ENCODE measurements at regions not wholly inside any gene's neighbourhood (a gene's known extent, or its start where the extent isn't known, plus 50 kb on each side); places are given as distances from the start of the nearest gene placed in this dataset.
"Not testable (repeated sequence)": the region's sequence is repeated elsewhere in the genome, so short reads cannot be mapped to it uniquely, and the experiment has no call there.

DNA sequence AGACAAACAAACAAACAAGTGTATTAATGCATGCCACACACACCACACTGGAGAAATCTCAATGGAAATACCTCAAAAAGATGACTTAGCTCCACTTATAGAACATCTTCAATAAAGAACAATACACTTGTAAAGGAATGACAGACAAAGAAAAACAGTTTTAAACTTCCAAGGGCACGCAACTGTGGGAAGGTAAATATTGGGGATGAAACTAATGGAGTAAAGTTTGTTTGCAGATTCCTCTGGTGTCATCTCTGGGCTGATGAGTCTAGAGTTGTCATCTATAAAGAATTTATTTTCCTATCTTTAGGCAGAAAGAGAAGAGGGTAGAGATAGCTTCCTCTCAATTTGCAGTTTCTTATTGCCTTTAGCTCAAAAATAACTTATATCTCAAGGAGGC lies 144.0 kb upstream of the ZC3H15 start:
- ChIA-PET CTCF (no interaction called here), POLR2A (no interaction called here)
- no peak for DNase-seq
- Histone ChIP-seq H3K4me3 (ENCODE audit: low read length) (no peak overlapping the region), H3K4me1 (ENCODE audit: control insufficient read depth in 2 of 2, insufficient read depth in 2 of 2, low read length in 2 of 2) (no peaks in the 10 kb centered on the region), H3K27me3 (ENCODE audit: control insufficient read depth in 2 of 2, insufficient read depth in 2 of 2, low read length in 2 of 2) (no peaks in the 10 kb centered on the region), H3K36me3 (ENCODE audit: control insufficient read depth in 2 of 3, insufficient read depth in 3 of 3, low read length in 3 of 3) (no peaks in the 10 kb centered on the region), H3K9me3 (ENCODE audit: control insufficient read depth in 2 of 3, low read length in 3 of 3) (no peaks in the 10 kb centered on the region), H3K27ac (ENCODE audit: low read depth, low read length) (no peak overlapping the region)
- no peak overlapping the region for H3K27ac Mint-ChIP-seq
- H3K4me3 Mint-ChIP-seq, result no peak overlapping the region
- peaks cover 0 to 52% (median 44%) of the 10 kb centered on the region in 5 donors for H3K36me3 Mint-ChIP-seq
- peaks cover 0 to 3% (median 0%) of the 10 kb centered on the region in 7 donors for H3K4me1 Mint-ChIP-seq
- ATAC-seq, result no peak
- intact Hi-C loops (cut with micrococcal nuclease), result no loop called here
- no peaks in the 10 kb centered on the region for H3K27me3 Mint-ChIP-seq
- H3K9me3 Mint-ChIP-seq, result peaks cover 3 to 44% (median 11%) of the 10 kb centered on the region in 11 donors

DNA sequence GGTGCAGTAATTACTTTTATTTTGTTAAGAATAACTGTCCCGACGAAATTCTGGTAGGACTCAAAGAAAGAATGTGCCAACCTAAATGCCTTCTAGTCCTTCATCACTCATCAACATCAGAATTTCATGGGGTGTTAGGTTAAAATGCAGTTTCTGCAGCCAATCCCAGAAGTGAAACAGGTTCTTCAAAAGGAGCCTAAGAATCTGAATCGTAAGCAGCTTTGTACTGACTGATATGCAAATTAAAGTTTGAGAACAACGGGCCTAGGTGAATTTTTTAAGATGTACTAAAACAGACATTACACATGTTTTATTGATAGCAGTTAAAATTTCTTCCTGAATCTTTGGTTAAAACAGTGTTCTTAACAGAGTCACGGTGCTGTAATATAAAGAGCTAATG lies 140.3 kb upstream of the ZC3H15 start:
- H3K9me3 ChIP-seq (ENCODE audit: control insufficient read depth in 2 of 3, low read length in 3 of 3), result no peaks in the 10 kb centered on the region
- intact Hi-C loops (cut with micrococcal nuclease), result no loop called here
- POLR2A ChIA-PET, result no interaction called here

DNA sequence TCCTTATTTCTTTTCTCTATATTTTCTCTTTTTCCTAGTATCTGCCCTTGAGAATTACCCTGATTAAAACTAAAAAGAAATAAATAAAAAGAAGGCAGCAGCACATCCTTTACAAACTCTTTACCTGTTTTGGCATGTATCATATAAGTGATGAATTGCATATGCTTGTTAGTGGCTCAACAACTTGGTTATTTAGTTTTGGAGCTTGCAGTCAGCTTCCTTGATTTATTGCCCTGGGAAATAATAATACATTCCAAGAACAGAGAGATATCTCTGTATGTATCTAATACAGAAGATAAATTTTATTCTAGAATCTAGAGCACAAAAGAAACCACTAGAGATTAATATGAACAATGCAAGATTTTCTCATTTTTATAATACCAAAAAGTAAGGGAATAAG lies 139.8 kb upstream of the ZC3H15 start:
- peaks cover 0 to 5% (median 0%) of the 10 kb centered on the region in 7 donors for H3K4me1 Mint-ChIP-seq
- intact Hi-C loops (cut with micrococcal nuclease), result no loop called here

More for the DNA sequence above, 140.3 kb upstream of the ZC3H15 start:
- Mint-ChIP-seq H3K27ac (no peak overlapping the region), H3K4me3 (no peak overlapping the region), H3K9me3 (peaks cover 0 to 23% (median 5%) of the 10 kb centered on the region in 11 donors), H3K4me1 (peaks cover 0 to 5% (median 0%) of the 10 kb centered on the region in 7 donors), H3K27me3 (no peaks in the 10 kb centered on the region), H3K36me3 (peaks cover 0 to 38% (median 33%) of the 10 kb centered on the region in 5 donors)
- no peaks in the 10 kb centered on the region for H3K4me1 ChIP-seq (ENCODE audit: control insufficient read depth in 2 of 2, insufficient read depth in 2 of 2, low read length in 2 of 2)
- H3K27ac ChIP-seq (ENCODE audit: low read depth, low read length), result no peak overlapping the region
- DNase-seq, result no peak
- no peak for ATAC-seq
- H3K4me3 ChIP-seq (ENCODE audit: low read length), result no peak overlapping the region
- CTCF ChIA-PET, result no interaction called here
- H3K27me3 ChIP-seq (ENCODE audit: control insufficient read depth in 2 of 2, insufficient read depth in 2 of 2, low read length in 2 of 2), result no peaks in the 10 kb centered on the region
- no peaks in the 10 kb centered on the region for H3K36me3 ChIP-seq (ENCODE audit: control insufficient read depth in 2 of 3, insufficient read depth in 3 of 3, low read length in 3 of 3)

DNA sequence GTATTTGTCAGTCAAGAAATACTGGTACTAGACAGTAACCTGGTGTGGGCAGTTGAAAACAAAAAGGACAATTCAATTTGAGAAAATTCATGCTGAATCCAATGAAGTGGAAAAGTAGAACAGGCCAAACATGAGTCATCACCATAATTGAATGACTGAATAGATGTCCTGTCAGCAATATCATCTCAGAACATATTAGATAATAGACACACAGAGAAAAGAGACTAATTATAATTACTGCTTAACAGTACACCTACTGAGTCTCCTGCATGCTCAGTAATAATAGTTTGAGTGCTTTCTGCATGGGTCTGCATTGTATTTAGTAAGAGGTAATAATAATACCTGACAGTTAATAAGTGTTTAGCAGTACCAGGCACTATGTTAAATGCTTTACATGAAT lies 138.6 kb upstream of the ZC3H15 start:
- no peaks in the 10 kb centered on the region for H3K27me3 ChIP-seq (ENCODE audit: control insufficient read depth in 2 of 2, insufficient read depth in 2 of 2, low read length in 2 of 2)
- no peak overlapping the region for H3K4me3 Mint-ChIP-seq
- H3K4me1 Mint-ChIP-seq, result peaks cover 0 to 5% (median 0%) of the 10 kb centered on the region in 7 donors
- H3K27ac ChIP-seq (ENCODE audit: low read depth, low read length), result no peak overlapping the region
- DNase-seq, result no peak
- no peak for ATAC-seq
- no peaks in the 10 kb centered on the region for H3K9me3 ChIP-seq (ENCODE audit: control insufficient read depth in 2 of 3, low read length in 3 of 3)
- peaks cover 3 to 23% (median 8%) of the 10 kb centered on the region in 11 donors for H3K9me3 Mint-ChIP-seq
- H3K4me1 ChIP-seq (ENCODE audit: control insufficient read depth in 2 of 2, insufficient read depth in 2 of 2, low read length in 2 of 2), result no peaks in the 10 kb centered on the region
- intact Hi-C loops (cut with micrococcal nuclease), result no loop called here
- peak overlapping the region in 1 of 9 donors; percentile 8 for H3K27ac Mint-ChIP-seq
- H3K4me3 ChIP-seq (ENCODE audit: low read length), result no peak overlapping the region
- H3K36me3 ChIP-seq (ENCODE audit: control insufficient read depth in 2 of 3, insufficient read depth in 3 of 3, low read length in 3 of 3), result no peaks in the 10 kb centered on the region
- ChIA-PET POLR2A (no interaction called here), CTCF (no interaction called here)
- H3K27me3 Mint-ChIP-seq, result no peaks in the 10 kb centered on the region
- H3K36me3 Mint-ChIP-seq, result peaks cover 0 to 30% (median 26%) of the 10 kb centered on the region in 5 donors

More for the DNA sequence above, 139.8 kb upstream of the ZC3H15 start:
- Histone ChIP-seq H3K9me3 (ENCODE audit: control insufficient read depth in 2 of 3, low read length in 3 of 3) (no peaks in the 10 kb centered on the region), H3K27me3 (ENCODE audit: control insufficient read depth in 2 of 2, insufficient read depth in 2 of 2, low read length in 2 of 2) (no peaks in the 10 kb centered on the region), H3K4me1 (ENCODE audit: control insufficient read depth in 2 of 2, insufficient read depth in 2 of 2, low read length in 2 of 2) (no peaks in the 10 kb centered on the region), H3K36me3 (ENCODE audit: control insufficient read depth in 2 of 3, insufficient read depth in 3 of 3, low read length in 3 of 3) (no peaks in the 10 kb centered on the region), H3K27ac (ENCODE audit: low read depth, low read length) (no peak overlapping the region), H3K4me3 (ENCODE audit: low read length) (no peak overlapping the region)
- H3K27me3 Mint-ChIP-seq, result no peaks in the 10 kb centered on the region
- H3K36me3 Mint-ChIP-seq, result peaks cover 0 to 38% (median 33%) of the 10 kb centered on the region in 5 donors
- H3K27ac Mint-ChIP-seq, result no peak overlapping the region
- H3K9me3 Mint-ChIP-seq, result peaks cover 0 to 28% (median 5%) of the 10 kb centered on the region in 11 donors
- H3K4me3 Mint-ChIP-seq, result no peak overlapping the region
- no peak for ATAC-seq
- CTCF ChIA-PET, result no interaction called here
- no peak for DNase-seq
- POLR2A ChIA-PET, result no interaction called here

DNA sequence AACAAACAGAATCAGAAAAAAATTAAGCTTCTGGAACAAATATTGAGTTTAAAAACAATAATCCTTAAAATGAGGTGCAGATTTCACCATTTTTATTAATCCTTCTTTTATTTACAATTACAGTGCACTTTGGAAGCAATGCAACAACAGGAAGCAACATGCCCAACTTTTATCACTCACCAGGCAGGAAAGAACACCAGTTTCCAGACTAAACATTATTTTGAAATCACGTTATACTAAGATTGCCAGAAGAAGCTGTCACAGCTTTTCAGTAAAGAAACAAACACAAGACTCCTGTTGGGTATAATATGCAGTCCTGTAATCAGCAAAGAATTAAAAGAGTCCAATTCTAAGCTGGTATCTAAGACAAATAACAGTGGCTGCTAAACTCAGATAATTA lies 137.9 kb upstream of the ZC3H15 start:
- Mint-ChIP-seq H3K4me3 (no peak overlapping the region), H3K9me3 (peaks cover 5 to 23% (median 11%) of the 10 kb centered on the region in 11 donors), H3K27ac (no peak overlapping the region), H3K36me3 (peaks cover 0 to 33% (median 25%) of the 10 kb centered on the region in 5 donors), H3K27me3 (no peaks in the 10 kb centered on the region), H3K4me1 (peaks cover 0 to 5% (median 0%) of the 10 kb centered on the region in 7 donors)
- Histone ChIP-seq H3K27me3 (ENCODE audit: control insufficient read depth in 2 of 2, insufficient read depth in 2 of 2, low read length in 2 of 2) (no peaks in the 10 kb centered on the region), H3K4me3 (ENCODE audit: low read length) (no peak overlapping the region), H3K36me3 (ENCODE audit: control insufficient read depth in 2 of 3, insufficient read depth in 3 of 3, low read length in 3 of 3) (no peaks in the 10 kb centered on the region), H3K9me3 (ENCODE audit: control insufficient read depth in 2 of 3, low read length in 3 of 3) (peaks cover 0 to 1% (median 0%) of the 10 kb centered on the region in 3 experiments), H3K4me1 (ENCODE audit: control insufficient read depth in 2 of 2, insufficient read depth in 2 of 2, low read length in 2 of 2) (no peaks in the 10 kb centered on the region), H3K27ac (ENCODE audit: low read depth, low read length) (no peak overlapping the region)
- ChIA-PET CTCF (no interaction called here), POLR2A (no interaction called here)
- ATAC-seq, result no peak
- no peak for DNase-seq
- intact Hi-C loops (cut with micrococcal nuclease), result no loop called here

DNA sequence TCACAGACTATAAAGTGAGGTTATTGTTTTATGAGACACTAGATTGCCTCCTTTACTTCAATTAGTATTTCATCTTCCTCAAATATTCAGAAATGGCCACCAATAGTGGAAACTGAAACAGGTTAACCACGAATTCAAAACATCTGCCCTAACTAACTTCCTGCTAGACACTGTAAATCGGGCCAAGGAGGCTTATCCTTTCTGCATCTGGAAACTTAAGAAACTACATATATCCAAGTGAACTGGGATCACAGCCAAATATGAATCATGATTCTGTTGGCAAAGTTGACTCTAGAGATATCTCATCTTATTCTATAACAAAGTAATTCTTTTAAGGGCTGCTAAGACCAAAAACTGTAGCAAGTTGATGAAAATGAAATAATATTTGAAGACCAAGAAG lies 136.6 kb upstream of the ZC3H15 start:
- Histone ChIP-seq H3K9me3 (ENCODE audit: control insufficient read depth in 2 of 3, low read length in 3 of 3) (peaks cover 0 to 11% (median 0%) of the 10 kb centered on the region in 3 experiments), H3K27me3 (ENCODE audit: control insufficient read depth in 2 of 2, insufficient read depth in 2 of 2, low read length in 2 of 2) (no peaks in the 10 kb centered on the region), H3K36me3 (ENCODE audit: control insufficient read depth in 2 of 3, insufficient read depth in 3 of 3, low read length in 3 of 3) (no peaks in the 10 kb centered on the region), H3K4me3 (ENCODE audit: low read length) (no peak overlapping the region), H3K4me1 (ENCODE audit: control insufficient read depth in 2 of 2, insufficient read depth in 2 of 2, low read length in 2 of 2) (no peaks in the 10 kb centered on the region), H3K27ac (ENCODE audit: low read depth, low read length) (no peak overlapping the region)
- H3K27me3 Mint-ChIP-seq, result no peaks in the 10 kb centered on the region
- ChIA-PET CTCF (no interaction called here), POLR2A (no interaction called here)
- peaks cover 5 to 30% (median 19%) of the 10 kb centered on the region in 11 donors for H3K9me3 Mint-ChIP-seq
- intact Hi-C loops (cut with micrococcal nuclease), result no loop called here
- peaks cover 0 to 34% (median 30%) of the 10 kb centered on the region in 5 donors for H3K36me3 Mint-ChIP-seq
- H3K27ac Mint-ChIP-seq, result no peak overlapping the region
- no peak for DNase-seq
- no peak for ATAC-seq
- no peak overlapping the region for H3K4me3 Mint-ChIP-seq
- peaks cover 0 to 4% (median 0%) of the 10 kb centered on the region in 7 donors for H3K4me1 Mint-ChIP-seq

DNA sequence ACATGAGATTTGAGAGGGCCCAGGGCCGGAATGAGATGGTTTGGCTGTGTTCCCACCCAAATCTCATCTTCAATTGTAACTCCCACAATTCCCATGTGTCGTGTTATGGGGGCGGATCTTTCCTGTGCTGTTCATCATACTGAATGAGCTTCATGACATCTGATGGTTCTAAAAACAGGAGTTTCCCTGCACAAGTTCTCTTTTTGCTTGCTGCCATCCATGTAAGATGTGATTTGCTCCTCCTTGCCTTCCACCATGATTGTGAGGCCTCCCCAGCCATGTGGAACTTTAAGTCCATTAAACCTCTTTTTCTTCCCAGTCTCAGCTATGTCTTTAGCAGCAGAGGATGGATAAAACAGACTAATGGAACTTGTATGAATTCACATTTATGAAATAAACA lies 131.9 kb upstream of the ZC3H15 start:
- H3K27me3 ChIP-seq (ENCODE audit: control insufficient read depth in 2 of 2, insufficient read depth in 2 of 2, low read length in 2 of 2); H3K36me3 ChIP-seq (ENCODE audit: control insufficient read depth in 2 of 3, insufficient read depth in 3 of 3, low read length in 3 of 3); H3K27me3 Mint-ChIP-seq; ATAC-seq; H3K4me1 ChIP-seq (ENCODE audit: control insufficient read depth in 2 of 2, insufficient read depth in 2 of 2, low read length in 2 of 2); H3K4me3 Mint-ChIP-seq; H3K4me3 ChIP-seq (ENCODE audit: low read length); H3K4me1 Mint-ChIP-seq; POLR2A ChIA-PET; intact Hi-C loops (cut with micrococcal nuclease); H3K27ac Mint-ChIP-seq; DNase-seq; H3K27ac ChIP-seq (ENCODE audit: low read depth, low read length); CTCF ChIA-PET: not testable (repeated sequence)
- H3K9me3 ChIP-seq (ENCODE audit: control insufficient read depth in 2 of 3, low read length in 3 of 3), result peaks cover 0 to 14% (median 0%) of the 10 kb centered on the region in 3 experiments
- peaks cover 0 to 30% (median 29%) of the 10 kb centered on the region in 5 donors for H3K36me3 Mint-ChIP-seq
- peaks cover 9 to 41% (median 22%) of the 10 kb centered on the region in 11 donors for H3K9me3 Mint-ChIP-seq

Measured in naive thymus-derived CD4-positive, alpha-beta T cell (primary cell).